Spleen (tissue), 11 donors: ENCODE measurements at regions not wholly inside any gene's neighbourhood (a gene's known extent, or its start where the extent isn't known, plus 50 kb on each side); places are given as distances from the start of the nearest gene placed in this dataset.

ENCODE experiments used
- DNase-seq: peaks from one replicate; pipeline ENCODE4 v3.0.0-alpha.2; 2020
- H3K27ac ChIP-seq, 8 donors: fragments of 200-600 bp; sonication (generic) in 7 of 8; 1 replicate in 4 of 8; 2 replicates in 4 of 8; pipeline versions ENCODE4 v1.5.0 to v1.8.0; 2016 to 2021; ENCODE audit warnings: inconsistent platforms in 4 of 8, mild to moderate bottlenecking in 4 of 8, moderate library complexity in 1 of 8
- H3K27me3 ChIP-seq, 7 donors: fragments of 200-600 bp; sonication (generic) in 6 of 7; replicated peaks in 1 of 7; 1 replicate in 4 of 7; 2 replicates in 3 of 7; pipeline versions ENCODE4 v1.5.0 to v1.8.0; 2016 to 2021; ENCODE audit warnings: inconsistent platforms in 3 of 7, mild to moderate bottlenecking in 1 of 7
- H3K36me3 ChIP-seq, 6 donors: fragments of 200-600 bp; sonication (generic) in 5 of 6; 1 replicate in 4 of 6; 2 replicates in 2 of 6; pipeline versions ENCODE4 v1.5.0 to v1.8.0; 2016 to 2021; ENCODE audit warnings: inconsistent platforms in 2 of 6
- H3K4me1 ChIP-seq, 6 donors: fragments of 200-600 bp; sonication (generic) in 5 of 6; 1 replicate in 3 of 6; 2 replicates in 3 of 6; pipeline versions ENCODE4 v1.5.0 to v1.8.0; 2016 to 2021; ENCODE audit warnings: inconsistent platforms in 3 of 6
- H3K4me3 ChIP-seq, 8 donors: fragments of 200-600 bp; sonication (generic) in 7 of 8; 1 replicate in 4 of 8; 2 replicates in 4 of 8; pipeline versions ENCODE4 v1.5.0 to v1.8.0; 2016 to 2021; ENCODE audit warnings: inconsistent platforms in 4 of 8, mild to moderate bottlenecking in 4 of 8, moderate library complexity in 2 of 8
- H3K9me3 ChIP-seq, 8 donors: fragments of 200-600 bp; sonication (generic) in 7 of 8; 1 replicate in 4 of 8; 2 replicates in 4 of 8; pipeline versions ENCODE4 v1.5.0 to v1.8.0; 2016 to 2021; ENCODE audit warnings: inconsistent platforms in 4 of 8
- CTCF ChIP-seq, 11 experiments: fragments of 200-600 bp in 7 of 11; fragments of 450-650 bp in 4 of 11; sonication (generic) in 4 of 11; IDR thresholded peaks in 8 of 11; conservative IDR thresholded peaks in 3 of 11; 1 replicate in 7 of 11; 2 replicates in 4 of 11; pipeline versions ENCODE4 v1.4.0 to v1.8.0; 2016 to 2021; ENCODE audit warnings: antibody characterized with exemption in 11 of 11, inconsistent platforms in 4 of 11, mild to moderate bottlenecking in 1 of 11
- POLR2A ChIP-seq, 3 donors: fragments of 450-650 bp; IDR thresholded peaks; one replicate each; pipeline ENCODE4 v1.5.1; 2017; ENCODE audit warnings: antibody characterized with exemption in 3 of 3, mild to moderate bottlenecking in 1 of 3
- POLR2AphosphoS5 ChIP-seq, 3 donors: sonication (generic); formaldehyde crosslinking; IDR thresholded peaks; one replicate each; pipeline ENCODE4 v1.5.1; 2017; ENCODE audit warnings: antibody characterized with exemption in 3 of 3
- WGBS, 5 donors: extraction: QIAGEN DNeasy Blood & Tissue Kit in 3 of 5; methylation state at CpG; one replicate each; pipeline versions ENCODE4 v1.1.5 to v1.1.7; 2013 to 2018; 5-methylcytosine and 5-hydroxymethylcytosine counted together
- intact Hi-C: fragments of 100-400 bp; cut with DNase I; formaldehyde crosslinking; loops from one replicate; pipeline ENCODE4 v1.15.0; 2023; ENCODE audit warnings: low total_unique reads
- donor health status: healthy with polysubstance abuse.
- donor health status: DM: no; HTN: no; CAD: no; lungs with moderate emphysema.
- donor health status: DM: no; HTN: no; CAD: no.
- donor health status: Bipolar disorder and iron deficiency.
- donor health status: healthy.
- donor health status: DM: no; HTN: no; CAD: no.
- donor health status: DM: yes; HTN: yes; CAD: no.

GRCh38 chr3:150218841-150219240 is 189.3 kb upstream of the TSC22D2 start:
- 91 to 95% (median 92%) methylated on average over 1 to 3 of the region's 3 CpGs for WGBS, 5 donors

GRCh38 chr3:150218236-150218635 is 189.9 kb upstream of the TSC22D2 start:
- peaks cover 0 to 32% (median 0%) of the 10 kb centered on the region in 7 donors for H3K27me3 ChIP-seq
- no peak overlapping the region for H3K4me3 ChIP-seq
- no peak overlapping the region for H3K27ac ChIP-seq
- H3K36me3 ChIP-seq = no peaks in the 10 kb centered on the region
- DNase-seq = no peak
- H3K4me1 ChIP-seq = peaks cover 0 to 16% (median 9%) of the 10 kb centered on the region in 6 donors
- WGBS, 5 donors = 72 to 82% (median 82%) methylated on average over 4 of the region's 4 CpGs
- peaks cover 0 to 11% (median 7%) of the 10 kb centered on the region in 8 donors for H3K9me3 ChIP-seq
- intact Hi-C loops = no loop called here
- no peak for TF ChIP-seq CTCF (IDR thresholded peaks at IDR 0.05 in 8 of 11, conservative IDR thresholded peaks at IDR 0.05 in 3 of 11)
- no peak for TF ChIP-seq POLR2A (IDR thresholded peaks at IDR 0.05)
- TF ChIP-seq POLR2AphosphoS5 (IDR thresholded peaks at IDR 0.05) = no peak

More at GRCh38 chr3:150218841-150219240, 189.3 kb upstream of the TSC22D2 start:
- H3K27ac ChIP-seq = no peak overlapping the region
- H3K4me1 ChIP-seq = peaks cover 0 to 16% (median 9%) of the 10 kb centered on the region in 6 donors
- no peak for DNase-seq
- intact Hi-C loops = no loop called here
- no peaks in the 10 kb centered on the region for H3K36me3 ChIP-seq
- H3K27me3 ChIP-seq = peaks cover 0 to 32% (median 0%) of the 10 kb centered on the region in 7 donors
- H3K9me3 ChIP-seq = peaks cover 0 to 11% (median 7%) of the 10 kb centered on the region in 8 donors
- TF ChIP-seq POLR2A (IDR thresholded peaks at IDR 0.05) (no peak), CTCF (IDR thresholded peaks at IDR 0.05 in 8 of 11, conservative IDR thresholded peaks at IDR 0.05 in 3 of 11) (no peak), POLR2AphosphoS5 (IDR thresholded peaks at IDR 0.05) (no peak)
- no peak overlapping the region for H3K4me3 ChIP-seq

GRCh38 chr3:150217691-150218090 is 190.4 kb upstream of the TSC22D2 start:
- Histone ChIP-seq H3K27me3 (peaks cover 0 to 27% (median 0%) of the 10 kb centered on the region in 7 donors), H3K4me3 (no peak overlapping the region), H3K36me3 (no peaks in the 10 kb centered on the region), H3K4me1 (peaks cover 0 to 16% (median 9%) of the 10 kb centered on the region in 6 donors), H3K27ac (no peak overlapping the region), H3K9me3 (peaks cover 0 to 11% (median 7%) of the 10 kb centered on the region in 8 donors)
- TF ChIP-seq POLR2A (IDR thresholded peaks at IDR 0.05) (no peak), POLR2AphosphoS5 (IDR thresholded peaks at IDR 0.05) (no peak), CTCF (IDR thresholded peaks at IDR 0.05 in 8 of 11, conservative IDR thresholded peaks at IDR 0.05 in 3 of 11) (no peak)
- intact Hi-C loops = no loop called here
- no peak for DNase-seq
- 84 to 98% (median 93%) methylated on average over 3 to 4 of the region's 4 CpGs for WGBS, 5 donors

GRCh38 chr3:150216866-150217600 is 191.1 kb upstream of the TSC22D2 start:
- H3K4me3 ChIP-seq = no peak overlapping the region
- intact Hi-C loops = no loop called here
- H3K9me3 ChIP-seq = peaks cover 0 to 11% (median 7%) of the 10 kb centered on the region in 8 donors
- DNase-seq = no peak
- no peak for TF ChIP-seq POLR2A (IDR thresholded peaks at IDR 0.05)
- TF ChIP-seq CTCF (IDR thresholded peaks at IDR 0.05 in 8 of 11, conservative IDR thresholded peaks at IDR 0.05 in 3 of 11) = no peak
- no peak for TF ChIP-seq POLR2AphosphoS5 (IDR thresholded peaks at IDR 0.05)
- no peaks in the 10 kb centered on the region for H3K36me3 ChIP-seq
- no peak overlapping the region for H3K27ac ChIP-seq
- peaks cover 0 to 16% (median 9%) of the 10 kb centered on the region in 6 donors for H3K4me1 ChIP-seq
- peaks cover 0 to 20% (median 0%) of the 10 kb centered on the region in 7 donors for H3K27me3 ChIP-seq
- 90 to 94% (median 92%) methylated on average over 9 of the region's 9 CpGs for WGBS, 5 donors
